Inflammatory macrophage treated with lipopolysaccharide for 4 hours (primary cell): ENCODE measurements at regions not wholly inside any gene's neighbourhood (a gene's known extent, or its start where the extent isn't known, plus 50 kb on each side); places are given as distances from the start of the nearest gene placed in this dataset.

ENCODE experiments used
- DNase-seq: peaks from one replicate; pipeline ENCODE4 v3.0.0-alpha.2; 2020

- no peak for DNase-seq
These were observed 397.0 kb downstream of the KLF12 start for GRCh38 chr13:73737214-73737613.

- no peak for DNase-seq
These were observed 400.5 kb downstream of the KLF12 start for GRCh38 chr13:73733706-73734105.

- DNase-seq = no peak
These were observed 401.9 kb downstream of the KLF12 start for GRCh38 chr13:73732350-73732749.

GRCh38 chr13:73731564-73731963 is 402.6 kb downstream of the KLF12 start:
- DNase-seq = no peak

- DNase-seq = no peak
These were observed 404.2 kb downstream of the KLF12 start for GRCh38 chr13:73730014-73730413.

GRCh38 chr13:73729046-73729445 is 405.2 kb downstream of the KLF12 start:
- no peak for DNase-seq

GRCh38 chr13:73722120-73722519 is 412.1 kb downstream of the KLF12 start:
- no peak for DNase-seq

GRCh38 chr13:73721571-73721970 is 412.6 kb downstream of the KLF12 start:
- DNase-seq = no peak

GRCh38 chr13:73720216-73720840 is 413.9 kb downstream of the KLF12 start:
- no peak for DNase-seq

GRCh38 chr13:73718246-73718645 is 416.0 kb downstream of the KLF12 start:
- no peak for DNase-seq

- DNase-seq = no peak
These were observed 416.6 kb downstream of the KLF12 start for GRCh38 chr13:73717632-73718031.

GRCh38 chr13:73715911-73716510 is 418.2 kb downstream of the KLF12 start:
- DNase-seq = no peak

- DNase-seq = no peak
These were observed 418.9 kb downstream of the KLF12 start for GRCh38 chr13:73715114-73715910.

- no peak for DNase-seq
These were observed 419.7 kb downstream of the KLF12 start for GRCh38 chr13:73714522-73714921.

GRCh38 chr13:73708393-73708985 is 425.7 kb downstream of the KLF12 start:
- peak; percentile 58 for DNase-seq

- no peak for DNase-seq
These were observed 429.6 kb downstream of the KLF12 start for GRCh38 chr13:73704587-73704986.

- DNase-seq = no peak
These were observed 430.6 kb downstream of the KLF12 start for GRCh38 chr13:73703606-73704005.

GRCh38 chr13:73702419-73703071 is 431.7 kb downstream of the KLF12 start:
- no peak for DNase-seq

GRCh38 chr13:73701160-73701559 is 433.0 kb downstream of the KLF12 start:
- no peak for DNase-seq

- no peak for DNase-seq
These were observed 435.3 kb downstream of the KLF12 start for GRCh38 chr13:73698859-73699258.

- DNase-seq = no peak
These were observed 437.0 kb downstream of the KLF12 start for GRCh38 chr13:73697166-73697565.

GRCh38 chr13:73696713-73697112 is 437.5 kb downstream of the KLF12 start:
- DNase-seq = no peak

- DNase-seq = no peak
These were observed 437.9 kb downstream of the KLF12 start for GRCh38 chr13:73696271-73696670.
